ENCODE measurements at regions not wholly inside any gene's neighbourhood (a gene's known extent, or its start where the extent isn't known, plus 50 kb on each side); places are given as distances from the start of the nearest gene placed in this dataset.
A peak's percentile ranks its signal among the peaks of the same experiment; 100 is the strongest.

- no peak for DNase-seq
Observed at GRCh38 chr11:36807871-36808270, 209.8 kb upstream of the RAG2 start.

GRCh38 chr11:36803084-36803483 lies 205.0 kb upstream of the RAG2 start:
- peak; percentile 45 for DNase-seq

- DNase-seq, result peak; percentile 7
Observed at GRCh38 chr11:36792996-36793914, 195.2 kb upstream of the RAG2 start.

- no peak for DNase-seq
Observed at GRCh38 chr11:36791957-36792356, 193.9 kb upstream of the RAG2 start.

GRCh38 chr11:36790526-36790925 lies 192.5 kb upstream of the RAG2 start:
- DNase-seq, result no peak

GRCh38 chr11:36783808-36784207 lies 185.8 kb upstream of the RAG2 start:
- no peak for DNase-seq

DNA sequence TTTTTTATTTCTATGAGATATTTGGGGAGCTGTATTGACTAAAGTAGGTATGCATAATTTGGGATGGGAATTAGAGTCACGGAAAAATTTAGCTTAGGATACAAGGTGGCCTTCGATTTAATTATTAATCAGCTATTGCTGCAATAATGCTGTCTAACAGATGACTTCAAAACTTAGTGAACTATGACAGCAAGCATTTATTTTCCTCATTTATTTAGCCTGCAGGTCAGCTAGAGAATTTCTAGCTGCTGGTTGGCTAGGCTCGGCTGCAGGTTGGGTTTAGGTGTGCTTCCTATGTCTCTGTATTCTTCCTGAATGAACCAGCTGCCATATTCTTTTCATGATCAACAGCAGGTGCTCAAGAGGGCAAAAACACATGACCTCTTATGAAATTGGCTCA lies 181.8 kb upstream of the RAG2 start:
- DNase-seq, result no peak

DNA sequence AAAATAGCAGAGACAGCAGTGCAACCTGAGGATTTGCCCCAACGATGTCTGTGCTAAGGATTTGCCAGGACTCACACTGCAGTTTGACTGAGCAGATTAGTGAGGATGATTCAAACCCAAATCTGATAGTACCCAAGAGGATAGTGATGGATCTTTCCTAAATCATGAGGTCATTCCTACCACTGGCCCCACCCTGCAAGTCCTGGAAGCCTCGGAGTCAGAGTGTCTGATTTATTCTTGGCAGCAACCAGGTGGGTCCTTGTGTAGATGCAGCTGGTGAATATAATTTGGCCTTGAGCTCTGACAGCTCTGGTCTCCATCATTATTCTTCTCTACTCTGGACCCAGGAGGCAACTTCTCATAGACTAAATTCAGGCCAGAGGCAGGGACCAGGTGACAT lies 179.3 kb upstream of the RAG2 start:
- DNase-seq, result no peak

- no peak for DNase-seq
Observed at GRCh38 chr11:36775756-36776155, 177.7 kb upstream of the RAG2 start.

DNA sequence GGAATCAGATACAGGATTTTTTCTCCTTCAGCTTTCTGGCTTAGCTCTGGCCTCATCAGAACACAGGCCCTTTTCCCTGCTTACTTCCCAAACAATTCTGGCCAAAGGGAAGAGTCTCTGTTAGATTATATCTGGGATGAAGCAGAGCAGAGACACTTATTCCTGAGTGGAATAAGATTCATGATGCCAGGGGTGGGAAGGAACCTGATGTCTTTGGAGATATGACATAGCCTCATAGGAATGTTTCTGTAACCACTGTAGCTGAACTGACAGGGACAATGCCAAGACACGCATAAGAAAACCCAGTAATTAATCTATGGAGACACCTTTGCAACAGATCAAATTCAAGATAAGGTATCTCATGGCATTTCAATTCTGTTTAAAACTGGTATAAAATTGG lies 177.1 kb upstream of the RAG2 start:
- no peak for DNase-seq

DNA sequence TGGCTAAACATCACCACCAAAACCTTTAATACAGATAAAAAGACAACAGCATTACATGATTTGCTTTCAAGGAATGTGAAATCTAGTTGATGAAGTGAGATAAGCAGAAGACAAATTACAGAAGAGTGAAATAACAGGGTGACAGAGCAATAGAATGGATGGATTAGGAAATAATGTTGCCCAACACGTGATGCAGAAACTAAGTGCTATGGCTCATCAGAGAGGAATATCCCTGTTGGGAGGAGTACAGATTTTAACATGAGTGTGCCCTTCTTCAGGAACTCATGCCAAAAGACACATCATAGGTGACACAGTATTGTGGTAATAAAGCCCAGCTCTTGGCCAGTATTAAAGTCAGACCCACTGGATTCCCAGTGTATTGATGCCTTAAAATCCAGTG lies 176.6 kb upstream of the RAG2 start:
- DNase-seq, result no peak

- peak; percentile 39 for DNase-seq
Observed at GRCh38 chr11:36763187-36763586, 165.2 kb upstream of the RAG2 start.

- DNase-seq, result no peak
Observed at GRCh38 chr11:36757075-36757474, 159.0 kb upstream of the RAG2 start.

- DNase-seq, result no peak
Observed at GRCh38 chr11:36753960-36754359, 155.9 kb upstream of the RAG2 start.

DNA sequence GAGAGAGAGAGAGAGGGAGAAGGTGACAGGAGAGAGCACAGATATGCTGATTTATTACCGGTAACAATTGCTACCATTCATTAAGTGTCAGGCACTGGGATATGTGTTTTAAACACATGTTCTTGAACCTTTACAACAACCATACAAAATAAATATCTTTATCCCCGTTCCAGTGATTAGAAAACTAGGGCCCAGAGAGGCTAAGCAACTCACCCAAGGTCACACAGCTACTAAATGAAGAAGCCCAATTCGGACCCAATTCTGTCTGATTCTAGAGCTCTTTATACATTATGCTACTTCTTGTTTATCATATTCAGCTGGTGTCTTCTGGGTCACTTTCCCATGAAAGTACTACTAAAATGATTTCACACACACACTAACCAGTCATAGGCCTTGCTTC lies 154.0 kb upstream of the RAG2 start:
- no peak for DNase-seq

DNA sequence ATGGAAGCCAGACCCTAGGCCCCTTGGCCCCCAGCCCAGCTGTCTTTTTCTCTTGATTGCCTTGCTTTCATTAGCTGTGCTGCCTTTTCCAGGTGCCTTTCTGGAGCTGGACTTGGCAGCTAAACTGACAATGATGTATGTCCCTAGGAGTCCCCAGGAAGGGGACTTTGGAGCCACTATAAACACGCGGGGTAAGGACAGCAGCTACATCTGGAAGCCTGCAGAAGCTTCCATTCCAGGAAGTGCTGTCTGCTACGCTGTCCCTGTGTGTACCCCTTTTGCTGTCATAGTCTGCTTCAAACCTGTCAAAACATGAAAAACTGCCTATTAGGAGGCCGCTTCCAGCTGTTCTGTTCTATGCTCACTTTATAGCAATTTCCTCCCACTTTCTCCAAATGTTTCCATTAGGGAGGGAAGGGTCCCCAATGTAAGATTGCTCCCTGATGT lies 153.3 kb upstream of the RAG2 start:
- DNase-seq, result no peak

GRCh38 chr11:36750349-36750748 lies 152.3 kb upstream of the RAG2 start:
- no peak for DNase-seq

DNA sequence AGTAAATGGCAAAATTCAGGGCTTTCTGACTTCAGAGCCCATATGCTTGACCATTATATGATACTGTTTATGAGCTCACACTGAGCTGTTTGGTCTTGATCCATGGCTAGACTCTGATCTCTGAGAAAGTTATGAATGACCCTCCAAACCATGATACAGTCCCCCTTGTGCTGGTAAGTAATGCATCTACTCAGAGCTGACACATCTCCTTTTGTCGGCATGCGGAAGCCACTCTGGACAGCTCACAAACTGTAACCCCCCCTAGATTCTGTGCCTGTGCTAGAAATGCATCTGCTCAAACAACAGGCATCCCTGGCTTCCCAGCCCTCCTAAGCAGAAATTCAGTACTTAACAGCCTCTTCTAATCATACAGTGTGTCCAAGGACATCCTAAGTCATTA lies 150.8 kb upstream of the RAG2 start:
- DNase-seq, result no peak

GRCh38 chr11:36746886-36747710 lies 149.1 kb upstream of the RAG2 start:
- peak; percentile 89 for DNase-seq

- DNase-seq, result peak; percentile 82
Observed at GRCh38 chr11:36744375-36745168, 146.5 kb upstream of the RAG2 start.

DNA sequence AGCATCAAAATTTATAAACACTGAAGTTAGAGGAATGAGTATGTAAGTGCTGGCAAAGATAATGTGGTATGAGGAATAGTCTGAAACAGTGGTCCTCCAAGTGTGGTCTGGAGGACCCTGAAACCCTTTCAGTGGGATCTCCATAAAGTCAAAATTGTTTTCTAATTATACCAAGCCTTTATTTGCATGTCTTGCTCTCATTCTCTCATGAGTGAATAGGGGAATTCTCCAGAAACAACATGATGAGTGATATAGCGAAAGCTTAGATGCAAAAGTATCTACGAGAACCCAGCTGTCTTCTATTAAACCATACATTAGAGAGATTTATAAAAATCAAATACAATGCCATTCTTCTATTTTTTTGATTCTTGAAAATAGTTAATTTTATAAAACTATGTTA lies 145.0 kb upstream of the RAG2 start:
- DNase-seq, result no peak

DNA sequence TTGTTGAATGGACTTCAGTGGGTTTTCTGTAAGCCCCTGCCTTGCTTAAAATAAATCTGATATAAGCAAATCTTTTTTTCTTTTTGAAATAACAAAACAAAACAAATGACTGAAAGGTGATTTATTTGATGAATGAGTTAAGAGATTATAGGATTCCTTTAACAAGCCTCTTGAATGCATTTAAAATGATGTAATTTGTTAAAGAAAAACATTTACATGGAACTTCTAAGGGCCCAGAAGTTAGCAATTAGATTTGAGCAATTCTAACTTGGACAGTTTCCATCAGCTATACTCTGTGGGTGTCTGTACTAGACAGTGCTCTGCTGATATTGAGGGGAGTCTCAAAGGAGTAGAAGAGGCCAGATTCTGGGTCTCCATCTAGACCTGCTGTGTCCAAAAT lies 143.5 kb upstream of the RAG2 start:
- no peak for DNase-seq

GRCh38 chr11:36738292-36738861 lies 140.3 kb upstream of the RAG2 start:
- DNase-seq, result no peak

Data from DMS53 (cell line).